Activated CD4-positive, alpha-beta T cell treated with anti-CD3 and anti-CD28 coated beads for 48 hours (primary cell): ENCODE measurements at regions not wholly inside any gene's neighbourhood (a gene's known extent, or its start where the extent isn't known, plus 50 kb on each side); places are given as distances from the start of the nearest gene placed in this dataset.
"Not testable (repeated sequence)": the region's sequence is repeated elsewhere in the genome, so short reads cannot be mapped to it uniquely, and the experiment has no call there.

Source experiments
- DNase-seq: peaks from one replicate; pipeline ENCODE4 v3.0.0-alpha.2; 2020

DNA sequence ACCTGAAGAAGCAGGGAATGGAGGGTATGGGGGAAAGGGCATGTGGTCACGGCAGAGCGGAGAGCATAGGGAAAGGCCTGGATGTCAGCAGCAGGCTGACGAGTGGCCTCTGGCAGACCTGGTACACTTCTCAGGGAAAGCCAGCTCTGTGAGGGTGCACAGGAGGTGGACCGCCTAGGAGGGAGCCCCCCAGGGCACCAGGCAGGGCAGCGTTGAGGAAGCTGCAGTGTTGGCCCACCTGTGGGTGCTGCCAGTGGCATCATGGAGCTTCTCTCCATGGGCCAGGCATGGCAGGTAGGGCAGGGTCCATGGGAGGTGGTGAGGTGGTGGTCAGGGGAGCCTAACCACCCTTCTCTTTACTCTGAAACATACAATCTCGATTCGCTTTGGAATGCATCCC, 143.0 kb upstream of the PITX1 start:
- no peak for DNase-seq

DNA sequence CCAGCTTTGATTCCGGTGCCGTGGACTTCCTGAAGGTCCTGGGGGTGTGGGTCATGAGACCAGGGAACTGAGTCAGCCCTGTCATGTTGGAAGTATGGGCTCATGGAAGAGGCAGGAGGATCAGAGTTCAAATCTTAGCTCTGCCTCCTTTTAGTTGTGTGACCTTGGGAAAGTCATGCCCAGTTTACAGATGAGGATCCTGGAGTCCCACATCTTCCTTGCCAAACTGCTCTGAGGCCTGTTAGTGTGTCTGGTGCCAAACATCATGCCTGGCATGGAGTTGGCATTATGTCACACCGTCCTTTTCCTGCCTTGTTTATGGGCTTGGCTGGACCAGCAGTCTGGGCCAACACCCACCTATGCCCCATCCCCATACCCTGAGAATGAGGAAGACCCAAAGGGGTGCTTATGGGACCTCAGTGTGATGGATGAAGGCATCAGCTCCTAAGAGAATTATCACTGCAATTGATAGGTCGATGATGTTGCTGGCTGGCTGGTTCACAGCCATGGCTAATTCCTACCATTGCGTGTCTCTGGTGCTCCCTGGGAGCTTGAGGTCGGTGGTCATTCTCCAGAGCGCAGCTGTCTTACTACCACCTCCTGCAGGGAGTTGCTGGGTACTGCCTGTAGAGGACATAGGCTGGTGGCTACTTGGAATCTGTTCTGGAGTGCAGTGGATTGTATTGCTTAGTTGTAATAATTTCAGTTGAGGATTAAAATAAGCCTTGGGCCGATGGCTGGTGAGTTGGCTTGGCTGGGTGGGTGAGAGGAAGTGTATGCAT, 140.5 kb upstream of the PITX1 start:
- DNase-seq = no peak

DNA sequence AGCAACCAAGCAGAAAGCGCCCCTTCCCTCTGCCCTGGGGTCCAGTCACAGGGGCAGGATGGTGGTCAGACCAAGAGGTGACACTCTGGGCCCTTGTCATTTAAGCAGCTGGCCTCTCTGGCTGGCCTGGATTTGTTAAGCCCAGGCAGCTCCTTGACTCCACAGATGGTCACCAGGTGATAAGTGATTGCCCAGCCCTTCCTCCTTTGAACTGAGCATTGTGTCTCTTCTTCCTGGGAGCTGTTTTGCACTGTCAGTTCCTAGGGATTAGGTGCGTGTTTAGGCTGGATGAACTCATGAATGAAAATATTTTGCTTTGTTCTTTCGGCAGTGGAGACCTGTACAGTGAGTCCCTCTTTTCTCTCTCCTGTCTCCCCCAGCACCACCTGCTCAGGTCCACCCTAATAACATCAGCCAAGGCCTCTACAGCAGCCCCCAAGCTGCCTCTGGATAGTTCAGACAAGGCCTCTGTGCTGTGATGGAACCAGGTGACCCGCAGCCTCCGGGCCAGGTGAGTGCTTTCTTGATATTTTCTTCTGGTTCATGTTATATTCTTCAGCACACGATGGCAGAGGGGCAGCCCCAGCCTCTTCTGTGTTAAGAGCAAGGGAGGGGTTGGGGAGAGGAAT, 139.7 kb upstream of the PITX1 start:
- no peak for DNase-seq

DNA sequence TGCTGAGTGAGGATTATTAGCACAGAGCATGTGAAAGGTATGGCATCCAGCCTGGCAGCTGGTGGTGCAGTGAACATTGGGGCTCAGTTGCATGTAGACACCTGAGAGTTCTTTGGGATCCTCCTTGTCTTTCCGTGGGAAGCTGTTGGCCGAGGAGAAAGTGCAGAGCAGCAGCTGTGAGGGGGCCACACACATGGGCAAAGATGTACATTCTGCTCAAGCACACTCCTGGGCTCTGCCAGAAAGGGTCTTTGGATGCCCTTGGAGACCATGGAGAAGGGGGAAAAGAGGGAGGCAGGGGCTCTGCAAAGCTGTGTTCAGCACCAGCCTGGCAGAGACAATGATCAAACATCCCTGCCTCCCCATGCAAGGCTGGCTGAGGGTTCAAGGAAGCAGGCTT, 138.7 kb upstream of the PITX1 start:
- DNase-seq = no peak

DNA sequence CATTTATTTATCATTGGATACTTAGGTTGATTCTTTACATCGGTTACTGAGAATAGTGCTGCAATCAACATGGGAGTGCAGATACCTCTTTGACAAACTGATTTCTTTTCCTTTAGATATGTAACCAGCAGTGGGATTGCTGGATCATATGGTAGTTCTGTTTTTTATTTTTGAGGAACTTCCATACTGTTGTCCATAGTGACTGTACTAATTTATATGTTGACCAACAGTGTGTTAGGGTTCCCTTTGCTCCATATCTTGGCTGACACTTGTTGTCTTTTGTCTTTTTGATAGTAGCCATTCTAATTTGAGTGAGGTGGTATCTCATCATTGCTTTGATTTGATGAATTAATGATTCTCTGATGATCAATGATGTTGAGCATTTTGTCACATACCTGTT, 137.3 kb upstream of the PITX1 start:
- DNase-seq = no peak

DNA sequence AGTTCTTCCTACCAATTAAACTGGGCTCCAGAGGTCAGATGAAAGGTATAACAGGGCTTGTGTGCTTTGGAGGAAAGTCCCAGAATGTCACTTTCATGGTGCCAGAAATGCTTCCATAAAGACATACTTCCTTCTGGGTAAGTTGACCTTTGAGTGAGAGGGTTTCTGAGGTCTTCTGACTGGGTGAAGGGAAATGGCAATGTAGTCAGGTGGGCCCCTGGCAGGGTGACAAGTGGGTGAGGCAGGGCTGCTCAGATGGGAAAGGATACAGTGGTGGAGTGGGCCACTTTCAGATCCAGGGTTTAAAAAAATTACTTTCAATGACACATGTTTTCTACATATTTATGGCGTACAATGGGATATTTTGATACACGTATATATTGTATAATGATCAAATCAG, 136.5 kb upstream of the PITX1 start:
- no peak for DNase-seq

DNA sequence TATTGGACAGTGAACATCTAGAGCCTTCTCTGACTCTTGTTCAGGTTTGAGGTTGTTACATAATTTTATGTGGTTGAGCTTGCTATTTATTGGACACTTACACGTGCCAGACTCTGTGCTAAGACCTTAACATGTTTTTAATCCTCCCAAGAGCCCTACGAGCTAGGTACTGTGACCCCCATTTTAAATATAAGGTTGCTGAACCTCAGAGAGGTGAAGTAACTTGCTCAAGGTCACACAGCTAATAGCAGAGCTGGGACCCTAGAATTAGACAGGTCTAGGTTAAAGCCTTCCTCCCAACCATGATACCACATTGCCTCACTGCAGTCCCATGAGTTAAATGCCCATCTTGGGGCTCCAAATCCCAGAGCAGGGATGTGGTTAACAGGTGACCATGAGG, 135.7 kb upstream of the PITX1 start:
- DNase-seq = no peak

DNA sequence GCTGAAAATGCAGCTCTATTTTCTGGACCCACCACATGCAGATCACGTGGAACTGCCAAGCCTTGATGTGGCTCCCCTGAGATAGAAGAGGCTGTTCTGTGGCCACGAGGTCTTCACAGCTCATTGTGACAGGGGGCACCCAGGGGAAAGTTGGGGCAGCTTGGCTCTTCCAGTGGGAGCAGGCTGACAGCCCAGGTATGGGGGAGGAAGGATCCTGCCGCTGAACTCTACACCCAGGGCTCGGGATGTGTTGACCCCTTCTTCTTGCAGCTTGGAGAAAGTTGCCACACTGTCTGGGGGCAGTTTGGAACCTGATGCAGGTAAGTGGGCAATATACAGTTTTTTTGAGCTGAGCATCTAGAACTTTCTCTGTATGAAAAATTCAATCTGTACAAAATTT, 133.6 kb upstream of the PITX1 start:
- DNase-seq = no peak

DNA sequence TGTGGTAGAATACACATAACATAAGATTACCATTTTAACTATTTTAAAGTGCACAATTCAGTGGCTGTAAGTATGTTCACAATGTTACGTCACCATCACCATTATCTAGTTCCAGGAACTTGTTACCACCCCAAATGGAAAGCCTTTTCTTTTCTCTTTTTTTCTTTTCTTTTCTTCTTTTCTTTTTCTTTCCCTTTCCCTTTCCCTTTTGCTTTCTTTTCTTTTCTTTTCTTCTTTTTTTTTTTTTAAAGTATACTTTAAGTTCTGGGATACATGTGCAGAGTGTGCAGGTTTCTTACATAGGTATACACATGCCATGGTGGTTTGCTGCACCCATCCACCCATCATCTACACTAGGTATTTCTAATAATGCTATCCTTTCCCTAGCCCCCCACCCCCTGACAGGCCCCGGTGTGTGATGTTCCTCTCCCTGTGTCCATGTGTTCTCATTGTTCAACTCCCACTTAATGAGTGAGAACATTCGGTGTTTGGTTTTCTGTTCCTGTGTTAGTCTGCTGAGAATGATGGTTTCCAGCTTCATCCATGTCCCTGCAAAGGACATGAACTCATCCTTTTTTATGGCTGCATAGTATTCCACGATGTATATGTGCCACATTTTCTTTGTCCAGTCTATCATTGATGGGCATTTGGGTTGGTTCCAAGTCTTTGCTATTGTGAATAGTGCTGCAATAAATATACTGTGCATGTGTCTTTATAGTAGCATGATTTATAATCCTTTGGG, 131.0 kb upstream of the PITX1 start:
- DNase-seq = not testable (repeated sequence)

DNA sequence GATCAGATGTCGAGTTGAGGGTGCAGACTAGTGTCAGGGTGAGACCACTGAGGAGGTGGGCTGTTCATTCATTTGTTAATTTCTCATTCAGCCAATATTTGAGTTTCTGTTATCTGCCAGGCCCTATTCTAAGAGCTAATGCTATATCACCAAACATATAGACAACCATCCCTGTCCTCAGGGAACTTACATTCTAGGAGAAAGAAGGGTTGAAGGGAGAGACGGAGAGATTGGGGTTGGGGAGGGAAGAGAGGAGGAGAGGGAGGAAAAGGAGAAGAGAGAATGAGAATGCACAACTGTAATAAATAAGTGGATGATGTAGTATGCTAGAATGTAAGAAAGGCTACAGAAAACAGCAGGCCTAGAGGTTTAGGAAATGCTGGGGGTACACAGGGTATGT, 129.9 kb upstream of the PITX1 start:
- no peak for DNase-seq

DNA sequence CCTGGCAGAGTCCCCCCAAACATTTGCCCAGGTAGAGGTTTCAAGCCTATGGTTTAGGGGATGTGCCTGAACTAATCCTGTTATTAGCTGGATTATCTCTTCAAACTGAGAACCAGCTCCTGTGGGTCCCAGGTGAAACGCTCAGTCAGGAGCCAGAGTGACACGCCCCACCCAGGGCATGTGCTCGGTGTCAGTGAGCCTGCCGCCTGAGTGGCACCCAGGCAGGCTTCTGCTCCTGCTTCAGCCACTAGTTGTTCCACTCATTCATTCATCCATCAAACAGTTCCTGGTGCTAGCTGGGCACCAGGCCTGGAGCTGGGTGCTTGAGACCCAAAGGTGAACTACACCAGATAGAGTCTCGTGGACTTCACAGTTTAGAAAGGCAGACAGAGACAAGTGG, 129.4 kb upstream of the PITX1 start:
- DNase-seq = no peak

DNA sequence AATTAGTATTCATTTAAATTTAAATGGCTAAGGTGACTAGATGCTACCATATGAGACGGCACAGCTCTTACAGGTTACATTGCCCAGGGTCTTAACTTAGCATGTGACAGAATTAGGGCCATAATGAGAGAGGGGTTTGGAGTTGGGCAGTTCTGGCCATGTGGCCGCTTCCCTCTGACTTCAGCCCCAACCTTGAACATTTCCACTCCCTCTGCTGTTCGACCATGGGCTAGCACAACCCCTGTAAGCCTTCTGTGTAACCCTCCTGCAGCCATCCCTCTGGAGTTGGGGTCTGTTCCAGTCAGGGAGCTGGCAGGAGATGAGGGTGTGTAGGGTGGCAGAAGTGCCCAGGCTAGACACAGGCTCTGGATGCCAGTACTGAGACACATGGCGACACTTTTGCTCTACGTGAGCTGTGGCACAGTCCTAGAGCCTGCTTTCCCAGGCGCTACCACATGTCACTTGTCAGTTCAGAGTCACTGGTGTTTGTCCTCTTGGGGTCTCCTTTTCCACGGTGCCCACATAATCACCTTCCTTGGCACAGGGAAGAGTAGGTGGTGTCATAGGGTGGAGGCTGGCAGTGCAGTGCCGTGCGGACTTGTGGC, 128.7 kb upstream of the PITX1 start:
- DNase-seq = no peak

DNA sequence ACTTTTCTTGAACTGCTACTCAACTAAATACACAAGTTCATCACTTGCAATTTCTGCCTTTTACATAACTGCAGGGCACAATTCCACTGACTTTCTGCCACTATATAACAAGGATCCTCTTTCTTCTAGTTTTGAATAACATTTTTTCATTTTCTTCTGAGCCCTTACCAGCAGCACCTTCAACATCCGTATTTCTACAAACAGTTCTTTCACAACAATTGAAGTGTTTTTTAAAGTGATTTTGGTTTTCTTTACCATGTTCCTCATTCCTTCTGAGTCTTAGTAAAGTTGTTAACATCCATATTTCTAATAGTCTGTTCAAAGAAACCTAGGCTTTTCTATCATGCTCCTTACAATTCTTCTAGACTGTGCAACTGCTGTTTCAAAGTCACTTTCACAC, 127.2 kb upstream of the PITX1 start:
- DNase-seq = no peak

DNA sequence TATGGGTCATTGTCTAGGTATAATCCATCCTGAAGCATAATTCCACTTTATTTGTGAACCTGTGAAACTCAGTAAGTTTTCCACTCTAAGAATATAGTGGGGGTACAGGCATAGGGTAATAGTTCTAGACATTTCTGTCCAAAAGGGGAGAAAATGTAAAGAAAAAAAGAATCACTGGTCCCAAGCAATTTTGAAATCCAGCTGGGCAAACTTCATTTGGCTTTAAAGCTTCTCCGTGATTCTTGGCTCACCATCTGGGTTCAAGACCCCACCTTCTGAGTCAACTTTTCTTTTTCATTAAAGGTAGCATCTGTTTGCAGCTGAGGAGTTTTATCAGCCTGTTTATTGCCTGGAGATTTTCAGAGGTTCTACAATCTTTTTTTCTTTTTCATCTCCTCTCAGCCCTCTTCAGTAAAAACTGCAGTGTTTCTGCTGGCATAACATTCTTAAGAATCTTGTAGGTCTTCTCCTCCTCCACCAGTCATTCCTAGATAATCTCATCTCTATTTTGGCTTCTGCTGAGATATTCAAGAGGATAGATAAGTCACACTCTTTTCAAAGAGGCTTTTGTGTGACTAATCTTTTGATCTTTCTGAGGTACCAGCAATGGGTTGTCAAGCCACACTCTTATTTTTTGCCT, 126.1 kb upstream of the PITX1 start:
- DNase-seq = no peak

DNA sequence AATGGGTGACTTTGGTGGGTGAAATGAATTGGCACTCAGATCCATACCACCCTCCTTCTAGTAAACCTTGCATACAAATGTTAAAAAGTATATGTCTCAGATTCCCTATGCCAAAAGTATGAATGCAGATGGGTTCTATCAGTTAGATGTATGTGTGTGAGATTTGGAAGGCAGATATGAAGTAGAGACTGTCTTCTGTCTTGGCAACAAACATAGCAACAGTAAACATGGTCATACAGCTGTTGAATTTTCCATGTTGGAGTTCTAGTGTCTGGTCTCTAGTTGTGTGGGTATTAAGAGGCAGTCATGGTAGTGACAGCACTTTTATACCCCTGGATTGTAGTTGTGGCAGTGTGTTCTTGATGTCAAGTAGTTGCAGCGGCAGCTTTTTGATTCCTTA, 125.6 kb upstream of the PITX1 start:
- no peak for DNase-seq

DNA sequence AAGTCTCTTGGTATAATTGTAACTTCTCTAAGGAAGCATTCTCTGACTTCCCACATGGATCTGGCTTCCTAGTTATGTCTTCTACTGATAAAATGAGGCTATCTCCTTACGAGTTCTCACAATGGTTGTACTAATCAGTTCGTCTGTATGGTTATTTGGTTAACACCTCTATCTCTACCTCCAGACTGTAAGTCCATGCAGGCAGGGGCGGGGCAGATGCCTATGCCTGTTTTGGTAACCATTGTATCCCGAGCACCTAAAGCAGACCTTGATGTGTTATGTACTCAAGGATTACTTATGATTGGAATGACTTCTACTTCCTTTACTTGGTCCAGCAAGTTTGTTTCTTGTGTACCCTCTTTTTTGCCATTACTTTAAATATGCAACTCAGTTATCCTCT, 125.0 kb upstream of the PITX1 start:
- DNase-seq = no peak

DNA sequence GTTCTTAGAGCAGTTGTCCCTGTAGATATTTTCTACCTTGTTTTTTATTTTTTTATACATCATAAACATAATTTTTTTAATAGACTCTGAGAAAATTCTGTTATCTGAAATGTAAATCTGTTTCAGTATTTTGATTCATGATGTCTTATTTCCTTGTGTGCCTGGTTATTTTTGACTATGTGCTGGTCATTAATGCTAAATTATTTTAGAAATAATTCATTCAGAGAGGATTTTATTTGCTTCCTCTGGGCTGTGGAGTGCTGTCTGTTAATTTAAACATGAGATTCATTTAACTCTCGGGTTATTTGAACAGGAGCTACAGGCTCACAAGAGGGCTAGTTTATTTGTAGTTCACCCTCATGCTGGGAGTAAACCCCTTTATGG, 124.3 kb upstream of the PITX1 start:
- no peak for DNase-seq

DNA sequence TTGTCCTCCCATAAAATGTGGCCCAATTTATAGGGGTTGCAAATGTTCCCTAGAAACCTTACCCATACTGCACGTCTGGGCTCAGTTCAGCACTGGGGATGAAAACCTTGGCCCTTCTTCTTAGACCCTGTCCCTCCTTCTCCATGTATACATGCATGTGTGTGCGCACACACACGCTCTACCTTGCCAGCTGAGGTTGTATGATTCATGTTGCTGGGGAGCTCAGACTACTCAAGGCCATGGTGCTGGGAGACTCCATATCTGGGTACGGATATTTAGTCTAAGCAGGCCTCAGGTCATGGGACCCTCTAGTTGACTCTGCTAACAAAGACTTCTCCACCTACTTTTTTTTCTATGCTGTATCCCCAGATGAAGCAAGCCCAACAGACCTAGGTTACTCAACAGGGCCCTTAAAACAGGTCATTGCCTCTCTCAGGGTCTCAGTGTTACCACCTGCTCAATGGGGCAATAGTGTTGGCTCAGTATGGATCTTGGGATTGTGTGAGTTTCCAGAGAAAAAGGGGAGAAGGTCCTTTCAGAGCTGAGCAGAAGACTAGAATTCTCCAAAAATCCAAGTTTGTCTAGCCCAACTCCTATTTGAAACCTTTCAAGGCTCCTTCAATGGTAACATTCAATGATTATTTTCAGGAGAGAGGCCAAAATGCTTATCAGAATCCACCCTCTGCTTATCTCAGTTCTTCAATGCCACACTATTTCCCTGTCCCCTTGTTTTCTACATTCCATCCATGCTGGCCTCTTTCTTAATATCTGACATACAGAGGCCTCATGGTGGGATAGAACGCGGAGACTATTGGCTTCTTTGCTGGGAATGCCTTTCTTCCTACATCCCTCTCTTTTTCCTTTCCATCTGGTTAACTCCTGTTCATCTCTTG, 123.6 kb upstream of the PITX1 start:
- DNase-seq = no peak

DNA sequence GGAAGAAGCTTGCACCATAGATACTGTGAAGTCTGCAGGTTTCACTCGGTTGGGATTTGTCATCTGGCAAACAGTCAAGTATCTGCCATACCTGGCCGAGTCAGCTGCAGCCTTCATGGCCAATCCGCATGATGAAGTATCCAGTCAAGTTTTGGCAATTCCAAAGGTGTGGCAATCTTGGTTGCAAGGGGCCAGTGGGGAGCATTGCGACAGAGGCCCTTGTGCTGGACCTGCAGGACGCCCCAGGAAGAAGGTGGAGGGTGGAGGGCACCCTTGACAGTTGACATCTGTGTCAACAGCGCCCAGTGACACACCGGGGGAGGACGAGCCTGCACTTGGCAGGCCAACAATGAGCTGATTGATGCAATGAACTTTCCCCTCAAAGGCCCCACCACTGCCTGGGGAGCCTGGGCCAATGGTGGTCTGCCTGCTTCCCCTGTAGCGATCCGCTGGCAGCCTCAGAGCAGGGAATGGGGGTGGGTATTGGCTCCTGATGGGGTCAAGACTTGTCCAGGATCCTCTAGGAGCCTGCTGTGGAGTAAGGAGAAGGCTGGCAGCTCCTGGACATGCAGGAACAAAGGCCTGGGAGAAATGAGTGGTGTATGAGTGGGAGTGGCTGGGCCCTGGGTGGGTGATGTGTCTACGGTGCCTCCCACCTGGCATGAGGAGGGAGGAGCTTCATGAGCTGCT, 122.8 kb upstream of the PITX1 start:
- DNase-seq = no peak

DNA sequence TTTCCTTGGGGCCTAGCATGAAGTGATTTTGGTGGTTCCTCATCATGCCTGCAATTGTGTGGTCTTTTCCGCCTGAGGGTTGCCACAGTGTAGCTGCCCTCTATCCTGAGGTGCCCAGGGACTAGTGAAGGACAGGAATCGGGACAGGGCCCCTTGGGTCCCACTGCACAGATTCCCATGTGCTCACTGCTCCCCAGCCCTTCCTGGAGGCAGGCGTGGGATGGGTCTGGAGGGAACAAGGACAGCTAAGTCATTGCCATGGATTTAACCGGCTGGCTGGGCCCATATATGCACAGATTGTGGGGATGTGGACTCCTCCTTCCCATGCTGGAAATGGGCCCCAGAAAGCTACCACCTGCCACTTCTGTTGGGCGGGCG, 122.3 kb upstream of the PITX1 start:
- no peak for DNase-seq

DNA sequence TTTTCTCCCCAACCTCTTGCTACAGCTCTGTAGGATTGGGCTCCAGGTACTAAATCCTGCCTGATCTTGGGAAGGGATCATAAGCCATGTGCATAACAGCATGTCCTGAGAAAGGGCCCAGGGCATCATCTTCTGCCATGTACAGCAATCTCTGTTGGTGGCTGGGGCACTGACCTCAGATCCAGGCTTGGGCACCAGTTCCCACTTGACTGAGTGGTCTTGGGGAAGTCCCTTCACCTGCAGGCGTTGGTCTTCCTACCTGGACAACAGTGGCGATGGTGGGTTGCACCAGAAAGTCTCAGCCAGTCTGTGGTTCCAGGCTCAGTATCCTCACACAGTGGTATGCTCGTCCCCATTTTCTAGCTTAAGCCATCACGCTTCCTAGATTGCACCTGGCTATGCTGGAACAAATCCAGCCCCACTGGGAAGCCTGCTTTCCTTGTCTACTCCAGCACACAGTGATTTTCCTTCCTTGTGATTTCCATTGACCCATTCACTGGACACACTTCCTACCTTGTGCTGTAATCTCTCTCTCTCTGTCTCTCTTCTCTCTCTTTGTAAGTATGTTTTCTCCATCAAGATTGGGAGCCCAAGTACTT, 121.7 kb upstream of the PITX1 start:
- no peak for DNase-seq
